Fibroblast of the aortic adventitia (primary cell): ENCODE measurements at regions not wholly inside any gene's neighbourhood (a gene's known extent, or its start where the extent isn't known, plus 50 kb on each side); places are given as distances from the start of the nearest gene placed in this dataset.

Experiments used
- DNase-seq: peaks from one replicate; pipeline ENCODE4 v3.0.0-alpha.2; 2010; ENCODE audit warnings: low read depth
- H3K4me3 ChIP-seq: 2 replicates; pipeline ENCODE4 v1.5.1; 2011; ENCODE audit warnings: low read depth, mild to moderate bottlenecking, control low read depth, low read length, moderate library complexity
- TF ChIP-seq, protein P1 (sequence below): IDR thresholded peaks from 2 replicates; pipeline ENCODE4 v1.5.1; 2011; ENCODE audit warnings: mild to moderate bottlenecking, low read length, control low read depth, inconsistent platforms; ENCODE audit not compliant: insufficient read depth

DNA sequence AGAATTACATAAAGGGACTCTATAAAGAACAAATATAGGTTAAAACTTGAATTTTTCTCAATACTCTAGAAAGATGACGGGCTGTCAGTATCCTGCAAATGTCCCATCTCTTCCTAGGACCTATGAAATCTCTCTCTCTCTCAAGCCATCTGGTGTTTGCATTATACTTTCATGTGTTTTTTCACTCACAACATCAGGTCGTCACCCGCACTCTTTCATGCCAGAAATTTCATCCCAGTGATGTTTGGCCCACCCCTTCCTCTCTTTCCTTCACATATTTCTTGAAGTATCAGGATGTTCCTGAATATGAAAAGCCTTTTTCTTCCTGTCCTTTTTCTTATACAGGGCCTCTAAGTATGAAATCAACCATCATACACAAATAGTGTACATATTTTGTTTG, 63.3 kb upstream of the GAS1 start:
- no peak for DNase-seq
- H3K4me3 ChIP-seq, result no peak overlapping the region
- TF ChIP-seq, protein P1, sequence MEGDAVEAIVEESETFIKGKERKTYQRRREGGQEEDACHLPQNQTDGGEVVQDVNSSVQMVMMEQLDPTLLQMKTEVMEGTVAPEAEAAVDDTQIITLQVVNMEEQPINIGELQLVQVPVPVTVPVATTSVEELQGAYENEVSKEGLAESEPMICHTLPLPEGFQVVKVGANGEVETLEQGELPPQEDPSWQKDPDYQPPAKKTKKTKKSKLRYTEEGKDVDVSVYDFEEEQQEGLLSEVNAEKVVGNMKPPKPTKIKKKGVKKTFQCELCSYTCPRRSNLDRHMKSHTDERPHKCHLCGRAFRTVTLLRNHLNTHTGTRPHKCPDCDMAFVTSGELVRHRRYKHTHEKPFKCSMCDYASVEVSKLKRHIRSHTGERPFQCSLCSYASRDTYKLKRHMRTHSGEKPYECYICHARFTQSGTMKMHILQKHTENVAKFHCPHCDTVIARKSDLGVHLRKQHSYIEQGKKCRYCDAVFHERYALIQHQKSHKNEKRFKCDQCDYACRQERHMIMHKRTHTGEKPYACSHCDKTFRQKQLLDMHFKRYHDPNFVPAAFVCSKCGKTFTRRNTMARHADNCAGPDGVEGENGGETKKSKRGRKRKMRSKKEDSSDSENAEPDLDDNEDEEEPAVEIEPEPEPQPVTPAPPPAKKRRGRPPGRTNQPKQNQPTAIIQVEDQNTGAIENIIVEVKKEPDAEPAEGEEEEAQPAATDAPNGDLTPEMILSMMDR, result no peak

DNA sequence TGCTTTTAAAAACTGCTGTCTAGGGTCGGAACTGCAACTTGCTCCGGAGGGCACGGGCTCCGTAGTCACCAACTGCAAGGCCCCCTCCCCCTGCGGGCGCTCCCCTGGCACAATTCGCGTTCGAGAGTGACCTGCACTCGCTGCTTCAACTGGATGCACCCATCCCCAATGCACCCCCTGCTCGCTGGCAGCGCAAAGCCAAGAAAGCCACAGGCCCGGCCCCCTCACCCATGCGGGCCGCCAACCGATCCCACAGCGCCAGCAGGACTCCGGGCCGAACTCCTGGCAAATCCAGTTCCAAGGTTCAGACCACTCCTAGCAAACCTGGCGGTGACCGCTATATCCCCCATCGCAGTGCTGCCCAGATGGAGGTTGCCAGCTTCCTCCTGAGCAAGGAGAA, 64.2 kb upstream of the GAS1 start:
- DNase-seq, result no peak
- TF ChIP-seq, protein P1, result no peak
- no peak overlapping the region for H3K4me3 ChIP-seq

DNA sequence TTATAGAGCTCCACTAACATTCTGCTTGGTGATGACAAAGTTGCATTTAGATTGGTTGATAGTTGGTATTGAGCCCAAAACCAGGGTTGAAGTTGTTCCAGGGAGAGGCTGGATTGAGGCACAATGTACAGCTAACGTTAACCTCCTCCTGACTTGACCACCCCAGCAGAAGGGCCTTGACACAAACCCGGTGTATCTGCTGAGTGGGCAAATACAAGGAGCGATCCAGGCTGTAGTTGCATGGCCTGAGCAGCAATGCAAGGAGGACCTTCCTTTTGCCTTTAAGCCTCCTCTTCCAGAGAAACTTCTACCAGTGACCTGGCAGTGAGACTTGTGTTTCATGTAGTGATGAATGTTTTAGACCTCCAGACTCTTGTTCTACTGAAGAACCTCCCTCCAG, 66.2 kb upstream of the GAS1 start:
- TF ChIP-seq, protein P1, result no peak
- no peak overlapping the region for H3K4me3 ChIP-seq
- DNase-seq, result no peak

DNA sequence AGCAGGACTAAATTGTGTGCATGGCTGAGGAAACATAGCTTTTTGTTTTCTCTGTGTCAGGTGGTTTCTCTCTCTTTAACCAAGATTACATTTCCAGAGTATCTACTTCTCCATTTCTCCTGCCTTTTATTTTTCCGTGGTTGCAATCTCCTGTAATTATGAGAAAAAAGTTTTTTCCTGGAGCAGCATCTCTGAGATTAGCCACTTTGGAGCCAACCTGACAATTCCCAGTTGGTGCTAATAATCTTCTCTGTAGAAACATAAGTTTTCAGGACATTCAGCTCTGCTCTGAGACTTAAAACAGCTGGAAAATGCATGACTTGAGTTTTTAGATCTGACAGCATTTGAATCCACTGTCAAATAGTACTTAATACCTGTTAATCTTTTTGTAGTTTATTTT, 67.1 kb upstream of the GAS1 start:
- TF ChIP-seq, protein P1, result no peak
- peak; percentile 14 for DNase-seq

DNA sequence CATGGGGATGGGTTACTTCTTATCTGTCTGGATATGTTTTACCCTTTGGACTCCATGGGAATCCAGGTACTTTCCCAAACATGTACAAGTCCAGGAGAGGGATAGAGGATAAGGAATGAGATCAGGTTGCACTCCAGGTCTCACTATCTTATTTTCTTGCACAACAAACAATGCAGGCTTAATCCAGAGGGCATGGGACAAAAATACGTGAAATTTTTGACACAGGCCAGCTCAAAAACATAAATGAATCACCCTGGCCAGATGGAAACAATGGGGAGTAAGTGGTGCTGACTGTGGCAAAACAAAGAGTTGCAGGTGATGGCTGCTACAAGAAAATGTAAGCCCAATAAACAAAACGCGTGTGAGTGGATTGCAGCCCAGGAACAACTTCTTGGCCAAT, 69.4 kb upstream of the GAS1 start:
- peak; percentile 22 for DNase-seq
- TF ChIP-seq, protein P1, result no peak
- no peak overlapping the region for H3K4me3 ChIP-seq

More for the DNA sequence above, 67.1 kb upstream of the GAS1 start:
- no peak overlapping the region for H3K4me3 ChIP-seq

DNA sequence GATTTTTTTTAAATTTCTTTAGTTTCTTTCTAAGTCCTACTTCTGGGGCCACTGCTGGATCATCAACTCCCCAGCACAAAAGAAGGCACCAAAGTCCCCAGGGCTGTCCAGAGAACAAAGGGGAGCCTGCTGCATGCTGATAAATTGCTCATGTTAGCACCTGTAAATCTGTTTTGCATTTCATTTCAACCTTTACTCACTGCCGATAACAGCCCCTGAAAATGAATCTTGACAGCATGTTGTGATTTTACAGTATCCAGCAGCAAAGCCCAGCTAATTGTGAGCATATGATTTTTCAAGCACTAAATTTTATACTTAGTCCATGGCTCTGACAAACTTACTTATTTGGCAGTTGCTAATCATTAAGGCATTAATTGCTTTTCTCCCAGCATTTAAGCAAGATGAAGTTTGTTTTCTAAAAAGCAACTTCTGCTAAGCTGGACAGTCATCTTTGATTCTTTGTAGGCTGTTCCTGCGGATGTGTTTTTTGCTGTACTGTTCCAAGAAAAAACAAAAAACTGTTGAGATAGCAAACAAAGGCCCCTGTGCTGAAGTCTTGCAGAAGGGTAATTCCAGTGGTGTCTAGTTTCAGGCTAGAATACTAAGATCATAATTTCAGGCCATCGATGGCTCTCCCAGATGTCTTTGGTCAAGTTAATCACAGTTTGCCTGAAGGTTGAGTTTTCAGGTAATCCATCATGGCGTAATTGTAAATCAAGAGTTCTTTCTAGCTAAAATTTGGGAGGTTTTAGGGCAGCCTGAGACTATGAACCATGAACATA, 73.1 kb upstream of the GAS1 start:
- TF ChIP-seq, protein P1, result no peak
- no peak for DNase-seq

DNA sequence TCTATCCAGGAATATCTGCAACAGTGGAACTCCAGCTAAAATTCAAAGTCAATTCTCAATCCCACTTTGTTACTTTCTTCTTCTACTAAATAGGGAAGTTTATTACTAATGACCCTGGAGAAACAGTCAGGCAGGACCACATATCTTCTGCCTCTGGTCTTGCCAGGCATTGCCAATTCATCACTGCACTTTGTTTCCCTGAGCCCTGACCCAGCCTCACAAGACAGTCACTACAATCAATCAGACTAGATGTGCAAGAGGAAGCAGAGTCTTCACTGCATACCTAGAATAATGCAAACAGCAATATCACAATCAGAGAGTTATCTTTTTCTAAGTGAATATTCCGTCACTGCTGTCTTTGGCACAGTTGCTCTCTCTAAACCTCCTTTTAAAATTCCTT, 74.9 kb upstream of the GAS1 start:
- TF ChIP-seq, protein P1, result no peak
- no peak overlapping the region for H3K4me3 ChIP-seq
- DNase-seq, result no peak

More for the DNA sequence above, 73.1 kb upstream of the GAS1 start:
- H3K4me3 ChIP-seq, result no peak overlapping the region
